ENCODE measurements at regions not wholly inside any gene's neighbourhood (a gene's known extent, or its start where the extent isn't known, plus 50 kb on each side); places are given as distances from the start of the nearest gene placed in this dataset.

DNA sequence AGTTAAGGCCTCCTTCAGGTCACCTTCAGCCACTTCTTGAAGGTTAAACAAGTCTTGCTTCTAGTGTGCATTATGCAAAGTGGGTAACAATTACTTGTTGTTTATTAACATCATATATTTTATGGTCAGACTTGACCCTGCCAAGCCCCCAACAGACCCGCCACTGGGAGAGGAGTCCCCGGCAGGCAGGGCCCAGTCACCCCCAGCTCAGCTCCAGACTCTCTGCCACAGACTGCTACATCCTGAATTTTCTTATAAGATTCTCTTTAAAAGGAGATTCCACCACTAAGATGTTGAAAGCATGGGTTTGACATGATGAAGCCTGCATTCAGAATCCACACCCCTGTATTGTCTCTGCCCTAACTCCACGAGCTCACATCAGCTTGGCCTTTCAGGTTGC, 174.3 kb upstream of the ARL4C start:
- TF ChIP-seq POLR2A (IDR thresholded peaks at IDR 0.05) (no peak), CTCF (IDR thresholded peaks at IDR 0.05) (no peak), POLR2AphosphoS5 (IDR thresholded peaks at IDR 0.05; ENCODE audit: insufficient read depth in 1 of 2, low read depth in 1 of 2) (no peak)

Measured in vagina (tissue), 2 donors.